Tibial nerve (tissue), 4 donors: ENCODE measurements at regions not wholly inside any gene's neighbourhood (a gene's known extent, or its start where the extent isn't known, plus 50 kb on each side); places are given as distances from the start of the nearest gene placed in this dataset.

ENCODE experiments used
- CTCF ChIP-seq, 5 experiments: fragments of 200-600 bp in 3 of 5; fragments of 450-650 bp in 2 of 5; sonication (generic) in 3 of 5; IDR thresholded peaks; one replicate each; pipeline ENCODE4 v1.5.1; 2016 to 2019; ENCODE audit warnings: antibody characterized with exemption in 5 of 5, mild to moderate bottlenecking in 3 of 5, moderate library complexity in 2 of 5
- EP300 ChIP-seq, 2 donors: sonication (generic); formaldehyde crosslinking; IDR thresholded peaks; one replicate each; pipeline ENCODE4 v1.6.1; 2017; ENCODE audit warnings: antibody characterized with exemption in 2 of 2, mild to moderate bottlenecking in 1 of 2
- POLR2A ChIP-seq, 2 donors: fragments of 450-650 bp; IDR thresholded peaks; one replicate each; pipeline ENCODE4 v1.6.1; 2017; ENCODE audit warnings: antibody characterized with exemption in 2 of 2, mild to moderate bottlenecking in 2 of 2, moderate library complexity in 2 of 2

- TF ChIP-seq CTCF (IDR thresholded peaks at IDR 0.05) = no peak
- no peak for TF ChIP-seq POLR2A (IDR thresholded peaks at IDR 0.05)
- no peak for TF ChIP-seq EP300 (IDR thresholded peaks at IDR 0.05)
Measured at GRCh38 chr1:58248072-58248471, 298.5 kb downstream of the OMA1 start.
